Left cardiac atrium (tissue), 4 donors: ENCODE measurements at regions not wholly inside any gene's neighbourhood (a gene's known extent, or its start where the extent isn't known, plus 50 kb on each side); places are given as distances from the start of the nearest gene placed in this dataset.
"Not testable (repeated sequence)": the region's sequence is repeated elsewhere in the genome, so short reads cannot be mapped to it uniquely, and the experiment has no call there.

Source experiments
- ATAC-seq, 2 donors: fragments of 200-7000 bp; cut with Tn5 transposase; one replicate each; pipeline ENCODE4 v1.9.1; 2020; ENCODE audit warnings: mild to moderate bottlenecking in 2 of 2, moderate library complexity in 2 of 2
- DNase-seq: peaks from one replicate; pipeline ENCODE4 v3.0.0-alpha.2; 2020
- intact Hi-C, 2 donors: fragments of 100-400 bp; cut with DNase I; formaldehyde crosslinking; loops; one replicate each; pipeline versions ENCODE4 v1.14.1 to v1.15.1; 2022 to 2023
- donor health status: DM: no; HTN: yes; CAD: no.
- donor health status: DM: no; HTN: yes; CAD: no; lungs with severe emphysema.
- donor health status: DM: yes; HTN: yes; CAD: no.
- donor health status: Dilated cardiomyopathy.

DNA sequence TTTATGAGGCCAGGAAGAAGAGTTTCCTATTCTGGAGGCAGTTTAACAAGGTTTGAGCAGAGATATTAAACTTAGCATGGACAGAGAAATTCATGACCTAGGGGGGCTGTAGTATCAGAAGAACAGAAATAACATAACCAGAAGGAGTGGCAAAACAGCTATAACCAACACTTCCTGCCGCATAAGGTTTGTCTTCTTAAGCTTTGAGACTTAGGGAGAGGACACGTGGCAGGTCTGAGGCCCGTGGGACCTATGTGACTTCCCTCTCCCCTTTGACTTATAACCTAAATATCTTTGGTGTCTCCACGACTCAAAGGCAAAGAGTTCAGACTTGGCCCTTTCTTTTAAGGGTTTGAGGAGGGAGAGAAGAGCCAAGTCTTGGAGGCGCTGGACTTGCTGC, 119.1 kb upstream of the PZP start:
- DNase-seq (no peak), ATAC-seq (no peak)
- intact Hi-C loops, result no loop called here

DNA sequence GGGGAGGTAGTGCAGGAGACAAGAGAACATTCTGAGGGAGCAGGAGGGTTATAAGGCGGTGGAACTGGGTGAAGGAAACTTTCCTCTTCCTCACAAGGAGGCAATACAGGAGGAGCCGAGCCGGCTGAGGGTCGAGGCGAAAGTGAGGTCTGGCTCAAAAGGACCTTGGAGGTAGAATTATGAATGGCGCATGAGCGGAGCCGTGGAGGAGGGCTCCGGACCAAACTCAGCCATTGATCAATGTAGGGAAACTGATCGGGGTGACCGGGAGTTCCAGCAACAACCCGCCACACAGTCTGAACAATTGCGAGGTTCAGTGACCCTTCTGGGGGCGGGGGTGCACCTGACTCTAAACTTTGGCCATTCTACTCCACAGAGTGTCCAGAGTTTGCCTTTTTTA, 118.7 kb upstream of the PZP start:
- intact Hi-C loops, DNase-seq: not testable (repeated sequence)

DNA sequence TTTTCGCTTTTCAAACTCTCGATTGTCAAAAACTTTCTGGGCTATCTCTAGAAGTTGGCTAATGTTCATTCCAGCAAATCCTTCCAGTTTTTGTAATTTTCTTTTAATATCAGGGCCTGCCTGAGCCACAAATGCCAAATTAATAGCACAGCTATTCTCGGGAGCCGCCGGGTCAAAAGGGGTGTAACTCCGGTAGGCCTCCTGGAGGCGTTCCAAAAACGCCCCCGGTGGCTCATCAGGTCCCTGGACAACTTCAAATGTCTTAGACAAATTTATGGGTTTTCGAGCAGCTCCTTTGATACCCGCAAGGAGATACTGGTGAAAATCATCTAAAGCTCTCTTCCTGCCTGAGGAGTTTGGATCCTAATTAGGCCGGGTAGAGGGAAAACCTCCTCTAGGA, 117.9 kb upstream of the PZP start:
- ATAC-seq (no peak), DNase-seq (no peak)
- intact Hi-C loops, result no loop called here

More for the DNA sequence above, 118.7 kb upstream of the PZP start:
- ATAC-seq, result not testable (repeated sequence)

DNA sequence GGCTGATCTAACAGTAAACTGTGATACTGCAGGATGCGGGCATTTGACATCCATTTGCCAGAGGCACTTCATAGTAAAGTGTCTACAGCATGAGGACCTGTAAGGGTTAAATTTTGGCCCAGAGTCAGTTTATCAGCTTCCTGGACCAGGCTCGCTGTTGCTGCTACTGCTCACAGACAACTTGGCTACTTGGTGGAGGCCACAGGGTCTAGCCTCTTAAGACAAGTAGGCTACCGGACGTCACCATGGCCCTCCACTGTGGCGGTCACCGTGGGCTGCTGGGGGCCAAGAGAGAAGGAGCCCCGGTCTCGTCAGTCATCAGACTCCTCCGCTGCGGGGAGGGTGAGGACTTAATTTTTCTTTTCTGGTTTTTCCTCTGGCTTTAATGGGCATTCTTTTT, 117.3 kb upstream of the PZP start:
- intact Hi-C loops, result no loop called here
- no peak for ATAC-seq
- no peak for DNase-seq

DNA sequence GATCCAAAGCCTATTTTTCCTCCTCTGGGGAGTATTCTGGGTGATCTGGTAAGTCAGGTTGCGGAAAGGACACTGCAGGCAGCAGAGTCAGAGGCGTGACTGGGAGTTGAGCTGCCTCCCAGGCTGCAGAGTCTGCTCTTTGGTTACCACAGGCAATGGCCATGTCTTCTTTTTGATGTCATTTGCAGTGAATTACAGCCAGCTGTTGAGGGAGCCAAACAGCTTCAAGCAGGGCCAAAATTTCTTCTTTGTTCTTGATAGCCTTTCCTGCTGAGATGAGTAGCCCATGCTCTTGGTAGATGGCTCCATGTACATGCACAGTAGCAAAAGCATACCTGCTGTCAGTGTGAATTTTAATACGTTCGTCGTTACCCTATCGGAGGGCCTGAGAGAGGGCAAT, 116.6 kb upstream of the PZP start:
- ATAC-seq, result no peak
- intact Hi-C loops, result no loop called here
- no peak for DNase-seq

DNA sequence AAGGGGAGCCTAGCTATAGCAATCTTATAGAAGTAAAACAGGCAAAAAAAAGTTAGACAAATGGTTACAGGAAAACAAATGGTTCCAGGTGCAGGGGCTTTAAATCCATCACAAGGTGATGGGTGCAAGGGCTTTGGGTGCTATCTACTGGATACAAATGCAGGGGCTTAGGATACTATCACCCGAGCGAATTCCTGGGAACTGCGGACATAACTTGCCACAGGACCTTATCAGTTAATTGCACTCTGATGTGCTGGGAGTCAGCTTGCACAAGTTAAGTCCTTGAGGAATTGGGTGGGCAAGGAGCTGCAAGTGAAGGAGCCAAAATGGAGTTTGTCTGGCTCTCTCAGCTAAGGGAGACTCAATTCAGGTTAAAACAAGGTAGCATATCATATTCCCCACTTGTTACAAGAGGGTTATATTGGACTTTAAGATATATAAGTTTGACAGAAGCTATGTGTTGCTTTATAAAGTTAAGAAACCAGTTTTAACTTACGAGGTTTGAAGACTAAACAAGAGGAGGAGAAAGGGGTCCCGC, 115.0 kb upstream of the PZP start:
- intact Hi-C loops, result no loop called here
- ATAC-seq (no peak), DNase-seq (no peak)

DNA sequence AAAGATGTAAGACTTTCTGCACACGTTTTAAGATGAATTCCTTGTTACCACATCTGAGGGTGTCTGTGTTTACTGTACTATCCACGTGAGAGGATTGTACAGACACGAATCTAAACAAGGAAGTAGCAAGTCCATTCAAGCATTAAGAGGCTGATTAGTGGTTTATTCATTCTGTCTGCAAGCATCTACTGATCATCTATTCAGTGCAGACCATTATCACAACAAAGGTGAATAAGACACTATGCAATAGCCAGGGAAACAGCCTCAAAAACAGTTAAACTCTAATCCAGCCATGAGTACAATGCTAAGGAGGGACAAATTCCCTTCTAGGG, 111.6 kb upstream of the PZP start:
- intact Hi-C loops, result no loop called here
- ATAC-seq, result no peak
- no peak for DNase-seq

DNA sequence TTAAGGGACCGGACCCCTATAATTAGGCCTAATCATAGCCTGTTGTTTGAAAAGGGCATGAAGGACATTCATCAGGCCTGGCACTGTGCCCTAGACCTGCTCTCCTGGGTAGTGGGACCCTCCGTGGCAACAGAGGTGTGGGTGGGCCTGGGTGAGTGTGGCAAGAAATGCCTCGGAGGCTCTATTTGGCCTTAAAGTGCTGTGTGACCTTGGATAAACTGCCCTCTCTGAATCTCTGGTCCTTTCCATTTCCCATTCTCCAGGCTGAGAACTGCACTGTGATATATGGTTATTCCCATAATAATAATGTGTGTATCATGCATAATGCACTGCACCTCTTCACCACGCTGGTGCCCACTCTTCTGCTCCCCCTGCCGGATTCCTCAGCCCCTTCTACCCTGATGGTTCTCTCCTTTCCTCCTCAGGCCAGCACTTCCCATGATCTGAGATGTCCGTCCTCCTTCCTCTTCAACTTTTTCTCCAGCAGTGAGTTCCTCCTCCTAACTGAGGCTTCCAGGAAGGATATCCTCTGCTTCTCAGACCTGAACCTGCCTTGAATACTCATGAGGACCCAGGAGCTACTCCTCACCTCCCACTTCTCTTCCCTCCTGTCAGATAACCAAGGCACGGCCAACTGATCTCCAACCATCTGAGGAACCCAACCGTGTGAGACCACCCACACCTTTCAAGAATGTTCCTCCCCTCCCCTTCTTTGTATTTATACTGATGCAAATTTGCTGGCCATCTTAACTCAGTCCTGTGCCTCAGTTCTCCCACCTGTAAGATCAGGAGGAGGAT, 111.0 kb upstream of the PZP start:
- DNase-seq, result no peak
- intact Hi-C loops, result no loop called here
- peak; percentile 27 to 77 for ATAC-seq

DNA sequence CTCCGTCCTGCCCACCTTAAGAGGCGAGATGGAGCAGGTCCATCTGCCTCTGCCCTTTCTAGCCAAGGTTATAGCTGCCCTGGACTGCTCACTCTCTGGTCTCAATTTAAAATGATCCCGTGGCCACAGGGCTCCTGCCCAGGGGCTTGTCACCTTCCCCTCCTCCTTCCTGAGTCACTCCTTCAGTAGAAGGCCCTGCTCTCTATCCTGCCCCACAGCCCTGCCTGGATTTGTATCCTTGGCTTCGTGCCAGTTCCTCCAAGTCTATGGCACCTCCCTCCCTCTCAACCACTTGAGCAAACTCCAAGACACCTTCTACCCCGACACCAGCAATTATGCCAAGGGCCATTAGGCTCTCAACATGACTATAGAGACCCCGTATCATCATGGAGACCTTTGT, 105.3 kb upstream of the PZP start:
- DNase-seq, ATAC-seq, intact Hi-C loops: not testable (repeated sequence)

DNA sequence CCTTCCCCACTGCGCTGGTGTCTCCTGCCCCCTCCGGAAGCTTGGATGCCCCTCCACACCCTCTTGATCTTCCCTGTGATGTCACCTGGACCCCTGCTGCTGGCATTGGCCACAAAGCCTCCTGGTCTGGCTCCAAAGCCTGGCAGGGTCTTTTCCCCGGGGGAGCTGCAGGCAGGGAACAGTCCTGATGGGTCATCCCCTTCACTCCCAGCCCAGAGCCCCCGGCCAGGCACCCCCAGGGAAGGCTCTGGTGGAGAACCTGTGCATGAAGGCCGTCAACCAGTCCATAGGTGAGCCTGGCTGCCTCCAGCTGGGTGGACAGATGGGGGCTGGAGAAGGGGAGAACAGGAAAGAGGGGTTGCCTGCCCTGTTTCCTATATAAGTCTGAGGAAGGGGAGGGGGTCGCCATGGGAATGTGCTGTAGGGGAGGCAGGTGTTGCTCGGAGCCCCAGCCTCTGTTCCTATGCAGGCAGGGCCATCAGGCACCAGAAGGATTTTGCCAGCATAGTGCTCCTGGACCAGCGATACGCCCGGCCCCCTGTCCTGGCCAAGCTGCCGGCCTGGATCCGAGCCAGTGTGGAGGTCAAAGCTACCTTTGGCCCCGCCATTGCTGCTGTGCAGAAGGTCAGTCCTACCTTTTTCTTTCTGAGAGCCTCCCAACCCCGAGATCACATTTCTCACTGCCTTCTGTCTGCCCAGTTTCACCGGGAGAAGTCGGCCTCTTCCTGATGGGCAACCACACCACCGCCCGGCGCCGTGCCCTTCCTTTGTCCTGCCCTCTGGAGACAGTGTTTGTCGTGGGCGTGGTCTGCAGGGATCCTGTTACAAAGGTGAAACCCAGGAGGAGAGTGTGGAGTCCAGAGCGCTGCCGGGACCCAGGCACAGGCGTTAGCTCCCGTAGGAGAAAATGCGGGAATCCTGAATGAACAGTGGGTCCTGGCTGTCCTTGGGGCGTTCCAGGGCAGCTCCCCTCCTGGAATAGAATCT, 104.5 kb upstream of the PZP start:
- ATAC-seq, DNase-seq, intact Hi-C loops: not testable (repeated sequence)

DNA sequence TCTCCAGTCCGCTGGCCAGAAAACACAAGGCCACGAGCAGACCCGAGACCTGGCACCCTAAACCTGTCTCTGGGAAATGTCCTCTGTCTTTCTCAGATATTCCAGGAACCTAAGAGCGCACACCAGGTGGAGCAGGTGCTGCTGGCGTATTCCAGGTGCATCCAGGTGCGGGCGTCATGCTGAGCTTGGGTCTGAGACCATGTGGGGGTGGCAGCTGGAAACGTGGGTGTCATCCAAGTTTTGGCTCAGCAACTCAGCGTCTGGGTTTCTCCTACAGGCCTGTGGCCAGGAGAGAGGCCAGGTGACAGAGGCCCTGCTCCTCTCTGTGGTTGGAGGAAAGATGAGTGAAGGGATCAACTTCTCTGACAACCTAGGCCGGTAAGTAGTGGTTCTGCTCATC, 103.3 kb upstream of the PZP start:
- intact Hi-C loops, ATAC-seq, DNase-seq: not testable (repeated sequence)

DNA sequence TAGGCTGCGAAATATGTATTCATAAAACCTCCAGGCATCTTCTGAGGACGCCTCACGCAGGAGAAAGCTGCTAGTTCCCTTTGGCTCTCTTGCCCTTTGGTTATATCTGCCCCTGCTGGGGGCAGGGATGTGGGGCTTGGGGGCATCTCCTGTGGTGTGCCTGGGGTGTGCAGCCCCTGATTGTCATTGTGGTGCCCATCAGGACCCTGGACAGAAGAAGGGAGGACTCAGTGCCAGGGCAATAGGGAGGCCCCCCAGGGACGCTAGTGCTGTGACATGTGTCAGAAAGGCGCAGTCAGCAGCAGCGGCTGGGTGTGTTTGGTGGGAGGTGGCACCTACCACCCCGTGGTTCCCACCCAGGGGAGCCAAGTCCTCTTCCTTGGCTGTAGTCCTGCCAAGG, 102.5 kb upstream of the PZP start:
- intact Hi-C loops, ATAC-seq, DNase-seq: not testable (repeated sequence)

DNA sequence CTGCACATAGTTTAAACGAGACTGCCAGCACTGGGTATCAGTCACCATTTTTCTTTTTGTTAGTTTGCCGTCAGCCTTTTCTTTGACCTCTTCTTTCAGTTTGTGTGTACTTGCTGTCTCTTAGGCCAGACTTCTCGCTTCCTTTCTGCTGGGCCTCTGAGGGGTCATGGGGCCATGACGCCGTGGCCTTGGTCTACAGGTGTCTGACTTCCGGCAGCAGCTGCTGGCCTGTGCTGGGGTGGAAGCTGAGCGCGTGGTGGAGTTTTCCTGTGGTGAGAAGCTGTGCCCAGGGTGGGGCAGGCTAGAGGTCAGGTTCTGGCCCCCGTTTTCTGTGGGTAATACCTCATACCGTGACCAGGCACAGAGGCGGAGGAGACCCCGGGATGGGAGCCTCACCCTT, 101.6 kb upstream of the PZP start:
- ATAC-seq, intact Hi-C loops, DNase-seq: not testable (repeated sequence)

DNA sequence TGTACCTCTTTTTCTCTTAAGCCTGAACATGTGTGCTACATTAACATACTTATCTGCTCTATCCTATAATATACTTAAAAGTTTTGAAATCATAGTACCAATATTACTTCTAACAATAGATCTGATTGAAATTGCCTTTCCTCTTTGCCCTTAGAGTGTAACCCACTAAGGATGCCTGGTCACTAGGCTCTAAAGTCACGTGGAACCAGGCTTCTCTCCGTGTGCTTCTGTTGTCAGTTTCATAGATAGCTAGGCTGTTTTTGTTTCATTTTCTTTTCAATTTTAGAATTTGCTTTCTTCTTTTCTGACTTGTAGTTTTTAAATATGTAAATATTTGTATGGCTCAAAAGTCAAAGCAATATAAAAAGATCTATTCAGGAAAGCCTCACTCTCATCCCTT, 100.5 kb upstream of the PZP start:
- DNase-seq, ATAC-seq, intact Hi-C loops: not testable (repeated sequence)

DNA sequence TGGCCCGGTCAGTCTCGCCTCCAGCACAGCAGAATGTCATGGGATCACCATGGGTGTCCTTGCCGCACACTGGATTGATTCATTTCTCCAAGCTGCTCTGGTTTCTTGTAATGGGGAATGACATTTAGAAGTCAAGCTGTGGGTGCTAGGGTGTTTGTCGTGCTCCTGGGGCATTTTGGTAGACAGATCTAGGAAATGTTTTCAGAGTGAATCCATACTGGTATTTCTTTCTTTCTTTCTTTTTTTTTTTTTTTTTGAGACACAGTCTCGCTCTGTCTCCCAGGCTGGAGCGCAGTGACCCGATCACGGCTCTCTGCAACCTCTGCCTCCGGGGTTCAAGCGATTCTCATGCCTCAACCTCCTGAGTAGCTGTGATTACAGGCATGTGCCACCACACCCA, 100.0 kb upstream of the PZP start:
- ATAC-seq, intact Hi-C loops, DNase-seq: not testable (repeated sequence)

DNA sequence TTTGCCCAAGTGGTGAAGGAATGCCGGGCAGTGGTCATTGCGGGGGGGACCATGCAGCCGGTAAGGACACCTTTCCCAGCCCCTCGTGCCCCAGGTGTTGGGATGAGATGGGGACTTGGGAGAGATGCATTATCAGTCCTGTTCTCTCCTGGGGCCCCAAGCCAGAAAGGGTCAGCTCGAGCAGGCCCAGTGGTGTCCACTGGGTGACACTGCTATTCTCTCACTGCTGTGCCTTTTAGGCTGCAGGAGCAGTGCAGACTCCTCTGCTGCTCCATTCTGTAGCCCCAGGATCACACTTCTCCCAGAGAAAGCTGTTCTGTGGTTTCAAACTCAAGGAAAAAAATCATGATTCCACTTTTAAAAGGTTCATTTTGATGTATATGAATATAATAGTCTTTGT, 99.1 kb upstream of the PZP start:
- ATAC-seq, intact Hi-C loops, DNase-seq: not testable (repeated sequence)

DNA sequence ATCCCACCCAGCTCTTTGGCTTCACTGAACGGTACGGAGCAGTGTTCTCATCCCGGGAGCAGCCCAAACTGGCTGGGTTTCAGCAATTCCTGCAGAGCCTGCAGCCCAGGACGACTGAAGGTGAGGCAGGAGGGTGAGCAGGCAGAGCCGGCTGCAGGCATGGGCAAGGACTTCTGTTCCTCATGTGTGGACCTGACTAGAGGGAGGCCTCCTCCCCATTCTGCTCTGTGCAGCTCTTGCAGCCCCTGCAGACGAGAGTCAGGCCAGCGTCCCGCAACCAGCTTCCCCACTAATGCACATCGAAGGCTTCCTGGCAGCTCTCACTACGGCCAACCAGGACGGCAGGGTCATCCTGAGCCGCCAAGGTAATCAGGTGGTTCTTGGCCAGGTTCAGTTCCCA, 97.8 kb upstream of the PZP start:
- DNase-seq, intact Hi-C loops, ATAC-seq: not testable (repeated sequence)

DNA sequence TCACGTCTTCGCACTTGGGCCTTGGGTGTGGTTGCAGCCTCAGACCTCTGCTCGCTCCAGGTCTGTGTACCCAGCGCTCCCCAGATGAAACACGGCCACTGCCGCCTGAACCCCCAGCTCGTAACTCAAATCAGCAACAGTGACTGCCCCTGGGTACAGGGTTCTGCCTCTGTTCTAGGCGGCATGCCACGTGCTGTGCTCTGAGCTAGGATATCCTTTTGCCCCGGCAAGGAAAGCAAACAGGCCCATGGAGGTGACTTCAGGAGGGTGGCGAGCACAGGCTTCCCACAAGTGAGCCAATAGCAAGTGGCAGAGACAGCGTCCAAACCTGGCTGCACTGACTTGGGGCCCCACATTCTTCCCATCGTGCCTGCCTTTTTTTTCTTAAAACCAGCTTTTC, 96.3 kb upstream of the PZP start:
- DNase-seq, ATAC-seq, intact Hi-C loops: not testable (repeated sequence)

DNA sequence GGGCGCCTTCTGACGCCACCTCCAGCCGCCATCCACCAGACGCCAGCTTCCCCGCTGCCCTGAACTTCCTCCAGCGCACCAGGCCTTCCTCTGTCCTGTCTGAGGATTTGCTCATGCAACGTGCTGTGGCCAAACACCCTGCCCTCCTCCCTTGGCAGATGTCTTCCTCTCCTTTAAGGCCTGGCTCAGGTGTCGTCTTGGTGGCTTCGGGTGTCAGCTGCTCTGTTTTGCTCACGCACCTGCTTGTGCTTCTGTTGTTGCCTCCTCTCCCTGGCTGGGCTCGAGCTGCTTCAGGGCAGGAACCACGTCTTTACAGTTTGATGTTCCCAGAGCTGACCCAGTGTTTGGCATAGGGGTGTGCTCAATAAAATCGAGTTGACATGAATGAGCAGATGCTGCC, 87.7 kb upstream of the PZP start:
- ATAC-seq, intact Hi-C loops, DNase-seq: not testable (repeated sequence)
